Common myeloid progenitor, CD34-positive (primary cell): ENCODE measurements at regions not wholly inside any gene's neighbourhood (a gene's known extent, or its start where the extent isn't known, plus 50 kb on each side); places are given as distances from the start of the nearest gene placed in this dataset.

Source experiments
- CTCF ChIA-PET: fragments of 350-600 bp; sonication (Branson Sonifier 250); formaldehyde crosslinking; loops from one replicate; lab custom pipeline; 2021; ENCODE audit warnings: antibody characterized with exemption; lab: Charles Lee
- POLR2A ChIA-PET: fragments of 350-600 bp; sonication (Branson Sonifier 250); formaldehyde crosslinking; loops from one replicate; lab custom pipeline; 2021; ENCODE audit warnings: antibody characterized with exemption; lab: Charles Lee
- DNase-seq, 3 donors: peaks; one replicate each; pipeline versions ENCODE4 v3.0.0 to v3.0.0-alpha.2; 2013
- H3K27ac ChIP-seq, 2 experiments: 1 replicate in 1 of 2; 2 replicates in 1 of 2; pipeline ENCODE4 v1.7.0; 2013; ENCODE audit warnings: inconsistent platforms in 2 of 2, low read length in 2 of 2, mild to moderate bottlenecking in 2 of 2, low read depth in 1 of 2, moderate library complexity in 1 of 2; ENCODE audit not compliant: severe bottlenecking in 2 of 2, insufficient read depth in 1 of 2, poor library complexity in 1 of 2
- H3K27me3 ChIP-seq, 5 experiments: replicated peaks in 2 of 5; 1 replicate in 3 of 5; 2 replicates in 2 of 5; pipeline versions ENCODE4 v1.6.1 to v1.7.0; 2013; ENCODE audit warnings: low read length in 4 of 5, mild to moderate bottlenecking in 2 of 5, moderate library complexity in 2 of 5, inconsistent platforms in 1 of 5; ENCODE audit not compliant: insufficient read depth in 5 of 5, control insufficient read depth in 4 of 5
- H3K36me3 ChIP-seq, 4 experiments: 1 replicate in 2 of 4; 2 replicates in 2 of 4; pipeline versions ENCODE4 v1.6.1 to v1.7.0; 2013; ENCODE audit warnings: low read length in 3 of 4, control low read depth in 1 of 4, mild to moderate bottlenecking in 1 of 4; ENCODE audit not compliant: control insufficient read depth in 4 of 4, insufficient read depth in 4 of 4
- H3K4me1 ChIP-seq, 4 experiments: 1 replicate in 3 of 4; 2 replicates in 1 of 4; pipeline versions ENCODE4 v1.6.1 to v1.7.1; 2013; ENCODE audit warnings: low read length in 3 of 4, mild to moderate bottlenecking in 3 of 4, control low read depth in 1 of 4, inconsistent platforms in 1 of 4, moderate library complexity in 1 of 4; ENCODE audit not compliant: control insufficient read depth in 4 of 4, insufficient read depth in 4 of 4; ENCODE audit errors: control extremely low read depth in 1 of 4
- H3K4me3 ChIP-seq, 7 experiments: 1 replicate in 4 of 7; 2 replicates in 3 of 7; pipeline versions ENCODE4 v1.5.1 to v1.7.0; 2013; ENCODE audit warnings: mild to moderate bottlenecking in 7 of 7, low read length in 6 of 7, moderate library complexity in 6 of 7, inconsistent platforms in 2 of 7, low read depth in 2 of 7, control low read depth in 1 of 7; ENCODE audit not compliant: insufficient read depth in 4 of 7, control insufficient read depth in 1 of 7; ENCODE audit errors: extremely low read depth in 1 of 7
- H3K9me3 ChIP-seq, 5 experiments: 1 replicate in 4 of 5; 2 replicates in 1 of 5; pipeline versions ENCODE4 v1.6.1 to v1.7.1; 2013; ENCODE audit warnings: low read length in 4 of 5, mild to moderate bottlenecking in 2 of 5, inconsistent platforms in 1 of 5, low read depth in 1 of 5, moderate library complexity in 1 of 5; ENCODE audit not compliant: control insufficient read depth in 4 of 5, insufficient read depth in 2 of 5; ENCODE audit errors: control extremely low read depth in 1 of 5
- WGBS: methylation state at CpG from one replicate; pipeline ENCODE4 v1.1.5; 2013; ENCODE audit not compliant: insufficient coverage; 5-methylcytosine and 5-hydroxymethylcytosine counted together

GRCh38 chr5:106698169-106698568 is 972.6 kb downstream of the EFNA5 start:
- H3K27me3 ChIP-seq = no peaks in the 10 kb centered on the region
- ChIA-PET CTCF (no interaction called here), POLR2A (no interaction called here)
- no peak overlapping the region for H3K4me3 ChIP-seq
- H3K9me3 ChIP-seq = no peaks in the 10 kb centered on the region
- H3K36me3 ChIP-seq = no peaks in the 10 kb centered on the region
- no peaks in the 10 kb centered on the region for H3K4me1 ChIP-seq
- H3K27ac ChIP-seq = no peak overlapping the region
- no peak for DNase-seq
- 100% methylated on average over 4 of the region's 5 CpGs for WGBS

GRCh38 chr5:106691701-106692100 is 979.0 kb downstream of the EFNA5 start:
- ChIA-PET POLR2A (no interaction called here), CTCF (no interaction called here)
- Histone ChIP-seq H3K4me3 (no peak overlapping the region), H3K4me1 (no peaks in the 10 kb centered on the region), H3K27ac (no peak overlapping the region), H3K27me3 (no peaks in the 10 kb centered on the region), H3K9me3 (no peaks in the 10 kb centered on the region), H3K36me3 (no peaks in the 10 kb centered on the region)
- DNase-seq = no peak
- no CpG with 5 or more reads among the region's 2 CpGs for WGBS

GRCh38 chr5:106690585-106690984 is 980.2 kb downstream of the EFNA5 start:
- no peak for DNase-seq
- no CpG with 5 or more reads among the region's 1 CpG for WGBS
- H3K36me3 ChIP-seq = no peaks in the 10 kb centered on the region
- ChIA-PET CTCF (no interaction called here), POLR2A (no interaction called here)
- no peak overlapping the region for H3K4me3 ChIP-seq
- H3K9me3 ChIP-seq = no peaks in the 10 kb centered on the region
- H3K27ac ChIP-seq = no peak overlapping the region
- no peaks in the 10 kb centered on the region for H3K4me1 ChIP-seq
- no peaks in the 10 kb centered on the region for H3K27me3 ChIP-seq

- ChIA-PET POLR2A (no interaction called here), CTCF (interaction anchor here (0.7 kb wide), 1 partner anchor 39 kb away, joined by 3 read pairs; no protein-coding TSS in a partner anchor)
- H3K27ac ChIP-seq = peak overlapping the region; percentile 44 to 76
- 57% methylated on average over 1 of the region's 1 CpG for WGBS
- no peaks in the 10 kb centered on the region for H3K36me3 ChIP-seq
- H3K4me3 ChIP-seq = peak overlapping the region in 3 of 7 experiments; percentile 1 to 59 (median 13)
- DNase-seq = peak in 2 of 3 donors; percentile 19 to 21
- no peaks in the 10 kb centered on the region for H3K4me1 ChIP-seq
- H3K9me3 ChIP-seq = peaks cover 0 to 3% (median 0%) of the 10 kb centered on the region in 5 experiments
- H3K27me3 ChIP-seq = no peaks in the 10 kb centered on the region
Measured at GRCh38 chr5:106680330-106680729, 990.4 kb downstream of the EFNA5 start.

GRCh38 chr5:106677057-106677456 is 993.7 kb downstream of the EFNA5 start:
- no peak for DNase-seq
- Histone ChIP-seq H3K27ac (no peak overlapping the region), H3K4me3 (no peak overlapping the region), H3K36me3 (no peaks in the 10 kb centered on the region), H3K9me3 (peaks cover 0 to 3% (median 0%) of the 10 kb centered on the region in 5 experiments), H3K4me1 (no peaks in the 10 kb centered on the region), H3K27me3 (no peaks in the 10 kb centered on the region)
- no CpG with 5 or more reads among the region's 1 CpG for WGBS
- POLR2A ChIA-PET = no interaction called here
- CTCF ChIA-PET = no interaction called here

GRCh38 chr5:106675687-106676086 is 995.0 kb downstream of the EFNA5 start:
- DNase-seq = no peak
- CTCF ChIA-PET = no interaction called here
- no peaks in the 10 kb centered on the region for H3K36me3 ChIP-seq

GRCh38 chr5:106673941-106674340 is 996.8 kb downstream of the EFNA5 start:
- Histone ChIP-seq H3K36me3 (no peaks in the 10 kb centered on the region), H3K27ac (no peak overlapping the region), H3K9me3 (peaks cover 0 to 3% (median 0%) of the 10 kb centered on the region in 5 experiments), H3K4me1 (no peaks in the 10 kb centered on the region), H3K4me3 (no peak overlapping the region), H3K27me3 (no peaks in the 10 kb centered on the region)
- ChIA-PET POLR2A (no interaction called here), CTCF (no interaction called here)
- 100% methylated on average over 1 of the region's 1 CpG for WGBS
- no peak for DNase-seq

More at GRCh38 chr5:106675687-106676086, 995.0 kb downstream of the EFNA5 start:
- Histone ChIP-seq H3K27me3 (no peaks in the 10 kb centered on the region), H3K4me3 (no peak overlapping the region), H3K4me1 (no peaks in the 10 kb centered on the region), H3K9me3 (peaks cover 0 to 3% (median 0%) of the 10 kb centered on the region in 5 experiments), H3K27ac (no peak overlapping the region)
- POLR2A ChIA-PET = no interaction called here
- WGBS = no CpG with 5 or more reads among the region's 1 CpG
